H9 (cell line): ENCODE measurements at regions not wholly inside any gene's neighbourhood (a gene's known extent, or its start where the extent isn't known, plus 50 kb on each side); places are given as distances from the start of the nearest gene placed in this dataset.

Source experiments
- DNase-seq: peaks from one replicate; pipeline ENCODE4 v3.0.0-alpha.2; 2017
- H2AFZ ChIP-seq: one replicate; pipeline ENCODE4 v1.6.1; 2013; ENCODE audit warnings: mild to moderate bottlenecking, low read length, control low read depth, moderate library complexity
- H2AK5ac ChIP-seq: 2 replicates; pipeline ENCODE4 v1.6.1; 2013; ENCODE audit warnings: low read length, control low read depth, mixed read lengths; ENCODE audit not compliant: insufficient read length
- H2BK120ac ChIP-seq: one replicate; pipeline ENCODE4 v1.6.1; 2013; ENCODE audit warnings: low read depth, mild to moderate bottlenecking, low read length, control low read depth, inconsistent platforms; ENCODE audit not compliant: poor library complexity, severe bottlenecking
- H2BK12ac ChIP-seq: 2 replicates; pipeline ENCODE4 v1.6.1; 2013; ENCODE audit warnings: low read length, control low read depth, mixed read lengths, low read depth; ENCODE audit not compliant: insufficient read length
- H2BK15ac ChIP-seq: 2 replicates; pipeline ENCODE4 v1.6.1; 2013; ENCODE audit warnings: low read depth, low read length, control low read depth
- H2BK20ac ChIP-seq: one replicate; pipeline ENCODE4 v1.6.1; 2013; ENCODE audit warnings: low read depth, mild to moderate bottlenecking, low read length, control low read depth, inconsistent platforms; ENCODE audit not compliant: poor library complexity, severe bottlenecking
- H2BK5ac ChIP-seq: 2 replicates; pipeline ENCODE4 v1.6.1; 2013; ENCODE audit warnings: low read length, control low read depth, mixed read lengths; ENCODE audit not compliant: insufficient read length
- H3K14ac ChIP-seq: 2 replicates; pipeline ENCODE4 v1.6.1; 2013; ENCODE audit warnings: low read length, control low read depth; ENCODE audit not compliant: insufficient read depth
- H3K18ac ChIP-seq: 2 replicates; pipeline ENCODE4 v1.6.1; 2013; ENCODE audit warnings: low read depth, mild to moderate bottlenecking, mixed read lengths, low read length, control low read depth; ENCODE audit not compliant: insufficient read length
- H3K23ac ChIP-seq: 2 replicates; pipeline ENCODE4 v1.6.1; 2013; ENCODE audit warnings: low read length, control low read depth, mixed read lengths, low read depth; ENCODE audit not compliant: insufficient read length
- H3K23me2 ChIP-seq: 2 replicates; pipeline ENCODE4 v1.6.1; 2013; ENCODE audit warnings: low read depth, mild to moderate bottlenecking, mixed read lengths, low read length, control low read depth; ENCODE audit not compliant: insufficient read length, poor library complexity, severe bottlenecking
- H3K27ac ChIP-seq: 2 replicates; pipeline ENCODE4 v1.5.1; 2013; ENCODE audit warnings: low read length, control low read depth, mixed read lengths, low read depth; ENCODE audit not compliant: insufficient read length
- H3K27me3 ChIP-seq: 2 replicates; pipeline ENCODE4 v1.6.1; 2013; ENCODE audit warnings: low read length, control low read depth, inconsistent platforms; ENCODE audit not compliant: insufficient read depth
- H3K4ac ChIP-seq: 2 replicates; pipeline ENCODE4 v1.6.1; 2013; ENCODE audit warnings: low read depth, mild to moderate bottlenecking, control low read depth, inconsistent platforms, low read length, moderate library complexity
- H3K4me1 ChIP-seq: 2 replicates; pipeline ENCODE4 v1.6.1; 2013; ENCODE audit warnings: low read length, control low read depth, inconsistent platforms; ENCODE audit not compliant: insufficient read depth
- H3K4me2 ChIP-seq: 2 replicates; pipeline ENCODE4 v1.6.1; 2013; ENCODE audit warnings: low read length, control low read depth, mixed read lengths; ENCODE audit not compliant: insufficient read length, insufficient read depth
- H3K56ac ChIP-seq: 2 replicates; pipeline ENCODE4 v1.6.1; 2013; ENCODE audit warnings: low read depth, mild to moderate bottlenecking, mixed read lengths, low read length, control low read depth; ENCODE audit not compliant: insufficient read length
- H3K79me1 ChIP-seq: 2 replicates; pipeline ENCODE4 v1.6.1; 2013; ENCODE audit warnings: low read depth, mild to moderate bottlenecking, moderate library complexity, low read length, control low read depth, inconsistent platforms; ENCODE audit not compliant: insufficient read depth, poor library complexity, severe bottlenecking
- H3K79me2 ChIP-seq: 2 replicates; pipeline ENCODE4 v1.6.1; 2013; ENCODE audit warnings: low read length, control low read depth, inconsistent platforms; ENCODE audit not compliant: insufficient read depth
- H3K9ac ChIP-seq: 2 replicates; pipeline ENCODE4 v1.6.1; 2013; ENCODE audit warnings: low read length, control low read depth, mixed read lengths; ENCODE audit not compliant: insufficient read length; ENCODE audit errors: extremely low read depth
- H3K9me3 ChIP-seq: one replicate; pipeline ENCODE4 v1.6.1; 2013; ENCODE audit warnings: low read depth, low read length, inconsistent platforms; ENCODE audit not compliant: control insufficient read depth
- H3T11ph ChIP-seq: one replicate; pipeline ENCODE4 v1.6.1; 2013; ENCODE audit warnings: mild to moderate bottlenecking, low read length, control low read depth, inconsistent platforms
- H4K20me1 ChIP-seq: one replicate; pipeline ENCODE4 v1.6.1; 2013; ENCODE audit not compliant: control insufficient read depth, insufficient read length, insufficient read depth
- H4K5ac ChIP-seq: 2 replicates; pipeline ENCODE4 v1.6.1; 2013; ENCODE audit warnings: low read depth, mild to moderate bottlenecking, mixed read lengths, low read length, control low read depth; ENCODE audit not compliant: insufficient read length
- H4K8ac ChIP-seq: replicated peaks from 2 replicates; pipeline ENCODE4 v1.6.1; 2013; ENCODE audit warnings: low read length, control low read depth, mixed read lengths, low read depth; ENCODE audit not compliant: insufficient read length
- H4K91ac ChIP-seq: 2 replicates; pipeline ENCODE4 v1.6.1; 2013; ENCODE audit warnings: low read depth, mild to moderate bottlenecking, moderate library complexity, mixed read lengths, low read length, control low read depth; ENCODE audit not compliant: insufficient read length
- H3K27ac Mint-ChIP-seq, 3 experiments: 2 replicates in 2 of 3; 3 replicates in 1 of 3; pipeline ENCODE4 v1.8.0; 2020 to 2021; ENCODE audit warnings: mixed read lengths in 3 of 3, mild to moderate bottlenecking in 1 of 3, moderate library complexity in 1 of 3
- H3K27me3 Mint-ChIP-seq: 2 replicates; pipeline ENCODE4 v1.8.0; 2021; ENCODE audit warnings: low read depth, mild to moderate bottlenecking, moderate library complexity, mixed read lengths
- H3K36me3 Mint-ChIP-seq, 3 experiments: 2 replicates in 2 of 3; 3 replicates in 1 of 3; pipeline ENCODE4 v1.8.0; 2020 to 2021; ENCODE audit warnings: low read depth in 3 of 3, mixed read lengths in 3 of 3; ENCODE audit not compliant: insufficient read depth in 1 of 3
- H3K4me1 Mint-ChIP-seq, 2 experiments: 2 replicates each; pipeline ENCODE4 v1.8.0; 2020; ENCODE audit warnings: mixed read lengths in 2 of 2
- H3K4me3 Mint-ChIP-seq, 2 experiments: 2 replicates in 1 of 2; 3 replicates in 1 of 2; pipeline ENCODE4 v1.8.0; 2020 to 2021; ENCODE audit warnings: mild to moderate bottlenecking in 2 of 2, mixed read lengths in 2 of 2, moderate library complexity in 1 of 2
- H3K9me3 Mint-ChIP-seq, 2 experiments: 2 replicates in 1 of 2; 3 replicates in 1 of 2; pipeline ENCODE4 v1.8.0; 2020; ENCODE audit warnings: mild to moderate bottlenecking in 2 of 2, mixed read lengths in 2 of 2, moderate library complexity in 1 of 2
- WGBS: extraction: QIAGEN DNeasy Blood & Tissue Kit; methylation state at CpG from one replicate; pipeline ENCODE4 v1.1.7; 2013; ENCODE audit warnings: missing lambda C conversion rate, low lambda C conversion rate, mixed read lengths; ENCODE audit not compliant: insufficient read length; ENCODE audit errors: extremely low coverage; 5-methylcytosine and 5-hydroxymethylcytosine counted together
- TF ChIP-seq, protein P1 (sequence below): fragments of 200-600 bp; sonication (generic); conservative IDR thresholded peaks from 3 replicates; pipeline ENCODE4 v1.8.0; 2021; ENCODE audit warnings: antibody characterized with exemption, mild to moderate bottlenecking

DNA sequence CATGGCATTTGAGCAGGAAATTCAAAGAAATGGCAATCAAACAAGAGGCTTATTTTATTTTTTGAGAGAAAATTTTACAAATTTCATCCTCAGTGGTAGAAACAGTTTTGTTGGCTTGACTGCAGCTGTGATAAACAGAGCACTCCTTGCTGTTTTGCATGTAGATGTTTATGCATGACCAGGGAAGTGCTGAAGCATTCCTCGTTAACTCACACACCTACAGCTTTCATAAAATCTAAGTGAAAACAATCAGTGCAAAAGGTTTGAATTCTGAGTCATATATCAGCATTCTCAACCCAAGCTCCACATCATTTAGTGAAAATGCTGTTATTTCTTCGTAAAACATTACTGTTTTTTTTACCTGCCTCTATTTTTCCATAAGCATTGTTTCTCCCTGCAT, 146.6 kb upstream of the CCDC68 start:
- no peak overlapping the region for H2AFZ ChIP-seq
- TF ChIP-seq, protein P1, sequence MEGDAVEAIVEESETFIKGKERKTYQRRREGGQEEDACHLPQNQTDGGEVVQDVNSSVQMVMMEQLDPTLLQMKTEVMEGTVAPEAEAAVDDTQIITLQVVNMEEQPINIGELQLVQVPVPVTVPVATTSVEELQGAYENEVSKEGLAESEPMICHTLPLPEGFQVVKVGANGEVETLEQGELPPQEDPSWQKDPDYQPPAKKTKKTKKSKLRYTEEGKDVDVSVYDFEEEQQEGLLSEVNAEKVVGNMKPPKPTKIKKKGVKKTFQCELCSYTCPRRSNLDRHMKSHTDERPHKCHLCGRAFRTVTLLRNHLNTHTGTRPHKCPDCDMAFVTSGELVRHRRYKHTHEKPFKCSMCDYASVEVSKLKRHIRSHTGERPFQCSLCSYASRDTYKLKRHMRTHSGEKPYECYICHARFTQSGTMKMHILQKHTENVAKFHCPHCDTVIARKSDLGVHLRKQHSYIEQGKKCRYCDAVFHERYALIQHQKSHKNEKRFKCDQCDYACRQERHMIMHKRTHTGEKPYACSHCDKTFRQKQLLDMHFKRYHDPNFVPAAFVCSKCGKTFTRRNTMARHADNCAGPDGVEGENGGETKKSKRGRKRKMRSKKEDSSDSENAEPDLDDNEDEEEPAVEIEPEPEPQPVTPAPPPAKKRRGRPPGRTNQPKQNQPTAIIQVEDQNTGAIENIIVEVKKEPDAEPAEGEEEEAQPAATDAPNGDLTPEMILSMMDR, result no peak
- no CpG with 5 or more reads among the region's 2 CpGs for WGBS

More for the DNA sequence above, 146.6 kb upstream of the CCDC68 start:
- Histone ChIP-seq H3K4ac (no peak overlapping the region), H3K23me2 (no peaks in the 10 kb centered on the region), H2BK12ac (no peak overlapping the region), H2BK20ac (no peak overlapping the region), H3K79me2 (no peaks in the 10 kb centered on the region), H4K5ac (no peak overlapping the region), H2AK5ac (no peak overlapping the region), H3K27ac (no peak overlapping the region), H4K91ac (no peak overlapping the region), H4K20me1 (no peaks in the 10 kb centered on the region), H3K14ac (no peak overlapping the region), H3K4me2 (no peak overlapping the region), H4K8ac (no peak overlapping the region), H3K56ac (no peak overlapping the region), H3K79me1 (no peaks in the 10 kb centered on the region), H3K4me1 (0 out of 2 replicates have a peak, but pooled peaks cover 2% of the 10 kb centered on the region), H2BK15ac (no peak overlapping the region), H3K27me3 (no peaks in the 10 kb centered on the region), H3K9me3 (no peaks in the 10 kb centered on the region), H3K9ac (no peak overlapping the region), H2BK5ac (no peak overlapping the region), H2BK120ac (no peak overlapping the region), H3K23ac (no peak overlapping the region), H3K18ac (no peak overlapping the region), H3T11ph (no peak overlapping the region)
- Mint-ChIP-seq H3K27me3 (peaks cover 12% of the 10 kb centered on the region), H3K4me1 (peaks cover 11 to 12% of the 10 kb centered on the region in 2 experiments), H3K36me3 (no peaks in the 10 kb centered on the region), H3K9me3 (no peaks in the 10 kb centered on the region), H3K4me3 (no peak overlapping the region), H3K27ac (no peak overlapping the region)
- no peak for DNase-seq
